HCT116 (cell line): ENCODE measurements at regions not wholly inside any gene's neighbourhood (a gene's known extent, or its start where the extent isn't known, plus 50 kb on each side); places are given as distances from the start of the nearest gene placed in this dataset.

Source experiments
- ATAC-seq: fragments of 200-7000 bp; cut with Tn5 transposase; 2 replicates; pipeline ENCODE4 v1.9.1; 2020; ENCODE audit warnings: mild to moderate bottlenecking, moderate library complexity
- BruUV-seq: library from RNA; stranded (reverse); fragments of 400-500 nt; replicated peaks from 2 replicates; lab custom pipeline; 2021; lab: Mats Ljungman, UMichigan
- CTCF ChIA-PET: fragments of 300-600 bp; sonication (Branson Sonifier 250); formaldehyde crosslinking; loops from one replicate; lab custom pipeline; 2021; ENCODE audit warnings: antibody characterized with exemption; lab: Charles Lee
- POLR2A ChIA-PET: fragments of 300-600, 350-600 bp; sonication (Branson Sonifier 250); formaldehyde crosslinking; loops from one replicate; lab custom pipeline; 2021; ENCODE audit warnings: antibody characterized with exemption; lab: Charles Lee
- RAD21 ChIA-PET, 2 experiments: fragments of 300-600 bp; sonication (Branson Sonifier 250); formaldehyde crosslinking; loops; one replicate each; lab custom pipeline; 2023; ENCODE audit warnings: low total read pairs in 2 of 2; ENCODE audit not compliant: uncharacterized antibody in 2 of 2, unreplicated experiment in 2 of 2, low non-redundant PET in 1 of 2; lab: Charles Lee
- DNase-seq: peaks from one replicate; pipeline ENCODE4 v3.0.0-alpha.2; 2010; ENCODE audit warnings: low read depth, low spot score
- H2AFZ ChIP-seq: fragments of 200-600 bp; shearing (Covaris generic), sonication (generic); 2 replicates; pipeline ENCODE4 v1.6.1; 2017; ENCODE audit warnings: low read depth, mixed run types, mixed read lengths, antibody characterized with exemption, low read length; ENCODE audit not compliant: poor library complexity, severe bottlenecking
- H3K27ac ChIP-seq: 2 replicates; pipeline ENCODE4 v1.5.1; 2012; ENCODE audit warnings: low read depth, low read length
- H3K27me3 ChIP-seq: fragments of 200-600 bp; sonication (generic); 2 replicates; pipeline ENCODE4 v1.6.1; 2016; ENCODE audit warnings: mixed run types, low read length, mixed read lengths; ENCODE audit not compliant: insufficient read depth
- H3K36me3 ChIP-seq, 2 experiments: fragments of 200-500 bp in 1 of 2; fragments of 200-600 bp in 1 of 2; sonication (Bioruptor generic) in 1 of 2; sonication (generic) in 1 of 2; 2 replicates each; pipeline versions ENCODE4 v1.5.1 to v1.6.1; 2014 to 2016; ENCODE audit warnings: low read length in 2 of 2, inconsistent platforms in 1 of 2, mixed read lengths in 1 of 2, mixed run types in 1 of 2; ENCODE audit not compliant: insufficient read depth in 2 of 2, control insufficient read depth in 1 of 2
- H3K4me1 ChIP-seq, 2 experiments: fragments of 200-600 bp in 1 of 2; sonication (generic) in 1 of 2; 2 replicates each; pipeline versions ENCODE4 v1.5.1 to v1.6.1; 2012 to 2017; ENCODE audit warnings: low read length in 2 of 2, inconsistent platforms in 1 of 2, mild to moderate bottlenecking in 1 of 2, mixed read lengths in 1 of 2, mixed run types in 1 of 2, moderate library complexity in 1 of 2; ENCODE audit not compliant: insufficient read depth in 2 of 2, control insufficient read depth in 1 of 2
- H3K4me2 ChIP-seq: fragments of 200-600 bp; sonication (generic); 2 replicates; pipeline ENCODE4 v1.6.1; 2017; ENCODE audit warnings: mixed run types, low read length, mixed read lengths
- H3K4me3 ChIP-seq, 2 experiments: fragments of 200-600 bp in 1 of 2; sonication (generic) in 1 of 2; replicated peaks in 1 of 2; 2 replicates each; pipeline ENCODE4 v1.5.1; 2011 to 2016; ENCODE audit warnings: low read length in 2 of 2, control low read depth in 1 of 2, low read depth in 1 of 2, mild to moderate bottlenecking in 1 of 2, mixed read lengths in 1 of 2, mixed run types in 1 of 2
- H3K79me2 ChIP-seq: fragments of 200-600 bp; sonication (generic); 2 replicates; pipeline ENCODE4 v1.6.1; 2017; ENCODE audit warnings: mild to moderate bottlenecking, mixed run types, low read length, moderate library complexity, mixed read lengths; ENCODE audit not compliant: insufficient read depth
- H3K9ac ChIP-seq: fragments of 200-600 bp; sonication (generic); 2 replicates; pipeline ENCODE4 v1.6.1; 2016; ENCODE audit warnings: low read length, mixed read lengths
- H3K9me2 ChIP-seq: fragments of 200-600 bp; sonication (generic), shearing (Covaris generic); 2 replicates; pipeline ENCODE4 v1.6.1; 2017; ENCODE audit warnings: mixed run types, mild to moderate bottlenecking, moderate library complexity; ENCODE audit not compliant: insufficient read depth
- H3K9me3 ChIP-seq, 2 experiments: fragments of 200-500 bp in 1 of 2; fragments of 200-600 bp in 1 of 2; sonication (Bioruptor generic) in 1 of 2; sonication (generic) in 1 of 2; 2 replicates each; pipeline ENCODE4 v1.6.1; 2014 to 2017; ENCODE audit warnings: low read length in 2 of 2, mixed read lengths in 2 of 2, inconsistent platforms in 1 of 2, low read depth in 1 of 2, mild to moderate bottlenecking in 1 of 2, mixed run types in 1 of 2, moderate library complexity in 1 of 2; ENCODE audit not compliant: control insufficient read depth in 1 of 2, insufficient read depth in 1 of 2
- H4K20me1 ChIP-seq: fragments of 200-600 bp; sonication (generic), shearing (Covaris generic); 2 replicates; pipeline ENCODE4 v1.6.1; 2017; ENCODE audit warnings: mixed run types, mild to moderate bottlenecking, moderate library complexity; ENCODE audit not compliant: insufficient read depth
- CBX3 ChIP-seq: IDR thresholded peaks from 2 replicates; pipeline ENCODE4 v1.6.1; 2012; ENCODE audit warnings: low read depth
- CEBPB ChIP-seq: IDR thresholded peaks from 2 replicates; pipeline ENCODE4 v1.6.1; 2012; ENCODE audit warnings: low read depth
- CTCF ChIP-seq, 3 experiments: fragments of 200-600 bp in 1 of 3; sonication (generic) in 1 of 3; IDR thresholded peaks in 2 of 3; conservative IDR thresholded peaks in 1 of 3; 2 replicates each; pipeline ENCODE4 v1.5.1; 2012 to 2017; ENCODE audit warnings: low read depth in 2 of 3, low read length in 2 of 3, antibody characterized with exemption in 1 of 3, borderline replicate concordance in 1 of 3, control low read depth in 1 of 3, mild to moderate bottlenecking in 1 of 3, mixed read lengths in 1 of 3, mixed run types in 1 of 3, moderate library complexity in 1 of 3; ENCODE audit not compliant: insufficient read depth in 1 of 3
- EGR1 ChIP-seq: IDR thresholded peaks from 2 replicates; pipeline ENCODE4 v1.6.1; 2012; ENCODE audit warnings: low read depth
- ELF1 ChIP-seq: IDR thresholded peaks from 2 replicates; pipeline ENCODE4 v1.6.1; 2012; ENCODE audit warnings: low read depth, borderline replicate concordance
- EZH2phosphoT487 ChIP-seq: fragments of 200-600 bp; IDR thresholded peaks from 2 replicates; pipeline ENCODE4 v1.6.1; 2018; ENCODE audit warnings: antibody characterized with exemption, borderline replicate concordance
- FOSL1 ChIP-seq: IDR thresholded peaks from 2 replicates; pipeline ENCODE4 v1.6.1; 2012; ENCODE audit warnings: low read depth
- POLR2A ChIP-seq: IDR thresholded peaks from 2 replicates; pipeline ENCODE4 v1.7.0; 2011; ENCODE audit warnings: borderline replicate concordance; ENCODE audit not compliant: insufficient read depth, insufficient read length; ENCODE audit errors: extremely low read depth
- POLR2AphosphoS5 ChIP-seq: IDR thresholded peaks from 2 replicates; pipeline ENCODE4 v1.6.1; 2011; ENCODE audit warnings: mild to moderate bottlenecking, low read depth, low read length, moderate library complexity
- SIN3A ChIP-seq: IDR thresholded peaks from 2 replicates; pipeline ENCODE4 v1.6.1; 2012; ENCODE audit warnings: low read depth
- SRF ChIP-seq: IDR thresholded peaks from 2 replicates; pipeline ENCODE4 v1.6.1; 2012; ENCODE audit warnings: low read depth
- YY1 ChIP-seq: IDR thresholded peaks from 2 replicates; pipeline ENCODE4 v1.6.1; 2011; ENCODE audit warnings: low read length, low read depth, moderate library complexity, mild to moderate bottlenecking; ENCODE audit not compliant: insufficient replicate concordance; ENCODE audit errors: extremely low read depth
- ZBTB33 ChIP-seq: IDR thresholded peaks from 2 replicates; pipeline ENCODE4 v1.6.1; 2011; ENCODE audit warnings: mild to moderate bottlenecking, low read length, moderate library complexity; ENCODE audit not compliant: insufficient replicate concordance; ENCODE audit errors: extremely low read depth
- ZFX ChIP-seq: fragments of 450-650 bp; IDR thresholded peaks from 2 replicates; pipeline ENCODE4 v1.6.1; 2017
- ZNF274 ChIP-seq: fragments of 200-500 bp; sonication (Bioruptor generic); IDR thresholded peaks from 2 replicates; pipeline ENCODE4 v1.6.1; 2014; ENCODE audit warnings: mild to moderate bottlenecking, low read depth, low read length, inconsistent platforms
- intact Hi-C: fragments of 100-400 bp; cut with micrococcal nuclease; formaldehyde crosslinking; loops from 2 replicates; pipeline ENCODE4 v1.10.0; 2022
- TF ChIP-seq, protein P1 (sequence below): IDR thresholded peaks from 2 replicates; pipeline ENCODE4 v1.6.1; 2012

- TF ChIP-seq CTCF (IDR thresholded peaks at IDR 0.05 in 2 of 3, conservative IDR thresholded peaks at IDR 0.05 in 1 of 3; ENCODE audit: borderline replicate concordance in 1 of 3, insufficient read depth in 1 of 3, low read depth in 2 of 3, low read length in 2 of 3) (no peak), SIN3A (no peak), SRF (no peak)
- TF ChIP-seq, protein P1, sequence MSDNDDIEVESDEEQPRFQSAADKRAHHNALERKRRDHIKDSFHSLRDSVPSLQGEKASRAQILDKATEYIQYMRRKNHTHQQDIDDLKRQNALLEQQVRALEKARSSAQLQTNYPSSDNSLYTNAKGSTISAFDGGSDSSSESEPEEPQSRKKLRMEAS = no peak
These were observed 485.4 kb upstream of the CLINT1 start (continued) for GRCh38 chr5:158344376-158344775.

GRCh38 chr5:158340608-158341007 lies 481.7 kb upstream of the CLINT1 start:
- POLR2A ChIA-PET = no interaction called here
- no peak for ATAC-seq

More at GRCh38 chr5:158340608-158341007, 481.7 kb upstream of the CLINT1 start:
- Histone ChIP-seq H3K9me2 (no peaks in the 10 kb centered on the region), H3K27me3 (no peaks in the 10 kb centered on the region), H3K27ac (no peak overlapping the region), H3K79me2 (no peaks in the 10 kb centered on the region), H3K4me2 (no peak overlapping the region), H3K36me3 (no peaks in the 10 kb centered on the region), H3K4me3 (no peak overlapping the region), H3K9ac (no peak overlapping the region), H3K4me1 (no peaks in the 10 kb centered on the region), H3K9me3 (no peaks in the 10 kb centered on the region), H2AFZ (no peak overlapping the region), H4K20me1 (no peaks in the 10 kb centered on the region)
- DNase-seq = no peak
- intact Hi-C loops = no loop called here
- ChIA-PET CTCF (no interaction called here), RAD21 (no interaction called here)
- no peak for TF ChIP-seq ZBTB33
- no peak for TF ChIP-seq CBX3
- TF ChIP-seq EGR1 = no peak
- no peak for TF ChIP-seq ELF1
- TF ChIP-seq EZH2phosphoT487 = no peak
- no peak for TF ChIP-seq POLR2AphosphoS5
- no peak for TF ChIP-seq POLR2A
- TF ChIP-seq CEBPB = no peak
- TF ChIP-seq YY1 = no peak
- TF ChIP-seq, protein P1 = no peak
- TF ChIP-seq CTCF (IDR thresholded peaks at IDR 0.05 in 2 of 3, conservative IDR thresholded peaks at IDR 0.05 in 1 of 3; ENCODE audit: borderline replicate concordance in 1 of 3, insufficient read depth in 1 of 3, low read depth in 2 of 3, low read length in 2 of 3) = no peak
- TF ChIP-seq ZFX = no peak
- no peak for TF ChIP-seq FOSL1
- TF ChIP-seq ZNF274 = no peak
- BruUV-seq = no TSS peak
